GM19043 (cell line): ENCODE measurements at regions not wholly inside any gene's neighbourhood (a gene's known extent, or its start where the extent isn't known, plus 50 kb on each side); places are given as distances from the start of the nearest gene placed in this dataset.
"Not testable (repeated sequence)": the region's sequence is repeated elsewhere in the genome, so short reads cannot be mapped to it uniquely, and the experiment has no call there.

Experiments used
- ATAC-seq: cut with Tn5 transposase; IDR thresholded peaks from one replicate; pipeline ENCODE4 v1.9.1; 2021; ENCODE audit warnings: low read depth; ENCODE audit not compliant: unreplicated experiment

- ATAC-seq: no peak
These were observed 111.4 kb upstream of the RBMS3 start for GRCh38 chr3:29169451-29169850.

- peak; percentile 72 for ATAC-seq
These were observed 109.6 kb upstream of the RBMS3 start for GRCh38 chr3:29171043-29171990.

GRCh38 chr3:29176501-29176900 is 104.4 kb upstream of the RBMS3 start:
- ATAC-seq: no peak

GRCh38 chr3:29178809-29179793 is 101.8 kb upstream of the RBMS3 start:
- ATAC-seq: no peak

- no peak for ATAC-seq
These were observed 99.6 kb upstream of the RBMS3 start for GRCh38 chr3:29181149-29181780.

GRCh38 chr3:29181872-29182271 is 99.0 kb upstream of the RBMS3 start:
- ATAC-seq: no peak

- not testable (repeated sequence) for ATAC-seq
These were observed 98.0 kb upstream of the RBMS3 start for GRCh38 chr3:29182828-29183227.

- ATAC-seq: no peak
These were observed 97.4 kb upstream of the RBMS3 start for GRCh38 chr3:29183346-29184087.

GRCh38 chr3:29185706-29186105 is 95.2 kb upstream of the RBMS3 start:
- no peak for ATAC-seq

- ATAC-seq: no peak
These were observed 94.7 kb upstream of the RBMS3 start for GRCh38 chr3:29186131-29186599.

GRCh38 chr3:29186982-29187725 is 93.7 kb upstream of the RBMS3 start:
- ATAC-seq: no peak

- ATAC-seq: no peak
These were observed 91.5 kb upstream of the RBMS3 start for GRCh38 chr3:29189328-29189727.

GRCh38 chr3:29194139-29194538 is 86.7 kb upstream of the RBMS3 start:
- no peak for ATAC-seq

- no peak for ATAC-seq
These were observed 85.8 kb upstream of the RBMS3 start for GRCh38 chr3:29195056-29195455.

- ATAC-seq: no peak
These were observed 79.3 kb upstream of the RBMS3 start for GRCh38 chr3:29201604-29202003.

- no peak for ATAC-seq
These were observed 78.5 kb upstream of the RBMS3 start for GRCh38 chr3:29202378-29202777.

- ATAC-seq: no peak
These were observed 77.0 kb upstream of the RBMS3 start for GRCh38 chr3:29203851-29204250.

- no peak for ATAC-seq
These were observed 73.4 kb upstream of the RBMS3 start for GRCh38 chr3:29207427-29207826.

- ATAC-seq: no peak
These were observed 68.0 kb upstream of the RBMS3 start for GRCh38 chr3:29212789-29213433.
